Neural cell (in vitro differentiated cells): ENCODE measurements at regions not wholly inside any gene's neighbourhood (a gene's known extent, or its start where the extent isn't known, plus 50 kb on each side); places are given as distances from the start of the nearest gene placed in this dataset.

ENCODE experiments used
- CTCF ChIP-seq: fragments of 450-650 bp; IDR thresholded peaks from 2 replicates; pipeline ENCODE4 v1.5.1; 2014; ENCODE audit warnings: antibody characterized with exemption, mild to moderate bottlenecking, moderate library complexity; ENCODE audit not compliant: poor library complexity, severe bottlenecking
- MXI1 ChIP-seq: fragments of 450-650 bp; conservative IDR thresholded peaks from 2 replicates; pipeline ENCODE4 v1.6.1; 2014; ENCODE audit warnings: antibody characterized with exemption, mild to moderate bottlenecking; ENCODE audit not compliant: poor library complexity, severe bottlenecking
- SMC3 ChIP-seq: fragments of 450-650 bp; conservative IDR thresholded peaks from 2 replicates; pipeline ENCODE4 v1.6.1; 2014; ENCODE audit warnings: antibody characterized with exemption, mild to moderate bottlenecking, moderate library complexity; ENCODE audit not compliant: poor library complexity
- TAF1 ChIP-seq: IDR thresholded peaks from 2 replicates; pipeline ENCODE4 v1.6.1; 2012; ENCODE audit warnings: low read depth

- no peak for TF ChIP-seq CTCF
- TF ChIP-seq TAF1 = no peak
- TF ChIP-seq SMC3 = no peak
- no peak for TF ChIP-seq MXI1
These were observed 155.0 kb upstream of the TSLP start for GRCh38 chr5:110916381-110917049.
